Keratinocyte (primary cell): ENCODE measurements at regions not wholly inside any gene's neighbourhood (a gene's known extent, or its start where the extent isn't known, plus 50 kb on each side); places are given as distances from the start of the nearest gene placed in this dataset.

Experiments
- DNase-seq: peaks from one replicate; pipeline ENCODE4 v3.0.0-alpha.2; 2011; ENCODE audit warnings: low read depth, missing footprints, low spot score
- FAIRE-seq: peaks from 2 replicates; lab custom pipeline; 2011; peaks lifted over from hg19 to GRCh38; lab: Jason Lieb, UNC
- H2AFZ ChIP-seq: 2 replicates; pipeline ENCODE4 v1.6.0; 2012; ENCODE audit warnings: low read length, control low read depth, inconsistent platforms; ENCODE audit not compliant: control insufficient read depth
- H3K27ac ChIP-seq: 2 replicates; pipeline ENCODE4 v1.5.1; 2011; ENCODE audit warnings: low read length; ENCODE audit not compliant: control insufficient read depth, insufficient read depth
- H3K27me3 ChIP-seq: 3 replicates; pipeline ENCODE4 v1.6.0; 2011; ENCODE audit warnings: low read length; ENCODE audit not compliant: control insufficient read depth, insufficient read depth; ENCODE audit errors: extremely low read depth
- H3K36me3 ChIP-seq, 2 experiments: 2 replicates in 1 of 2; 3 replicates in 1 of 2; pipeline ENCODE4 v1.5.1; 2011; ENCODE audit warnings: low read length in 2 of 2, mild to moderate bottlenecking in 1 of 2; ENCODE audit not compliant: control insufficient read depth in 2 of 2, insufficient read depth in 2 of 2; ENCODE audit errors: extremely low read depth in 1 of 2
- H3K4me1 ChIP-seq: 3 replicates; pipeline ENCODE4 v1.5.1; 2011; ENCODE audit warnings: low read length; ENCODE audit not compliant: control insufficient read depth, insufficient read depth; ENCODE audit errors: extremely low read depth
- H3K4me2 ChIP-seq: 3 replicates; pipeline ENCODE4 v1.6.0; 2011; ENCODE audit warnings: low read depth, low read length; ENCODE audit not compliant: control insufficient read depth, insufficient read depth; ENCODE audit errors: extremely low read depth
- H3K4me3 ChIP-seq, 3 experiments: fragments of 200-600 bp in 1 of 3; sonication (generic) in 1 of 3; 2 replicates in 2 of 3; 3 replicates in 1 of 3; pipeline ENCODE4 v1.5.1; 2011 to 2016; ENCODE audit warnings: low read length in 3 of 3, mild to moderate bottlenecking in 3 of 3, control low read depth in 2 of 3, inconsistent platforms in 1 of 3, low read depth in 1 of 3, mixed read lengths in 1 of 3, mixed run types in 1 of 3, moderate library complexity in 1 of 3; ENCODE audit not compliant: control insufficient read depth in 2 of 3, insufficient read depth in 2 of 3; ENCODE audit errors: extremely low read depth in 1 of 3
- H3K79me2 ChIP-seq: 2 replicates; pipeline ENCODE4 v1.6.0; 2012; ENCODE audit warnings: low read length; ENCODE audit not compliant: control insufficient read depth, insufficient read depth
- H3K9ac ChIP-seq: 3 replicates; pipeline ENCODE4 v1.6.0; 2011; ENCODE audit warnings: low read length; ENCODE audit not compliant: control insufficient read depth, insufficient read depth; ENCODE audit errors: extremely low read depth
- H3K9me1 ChIP-seq: 3 replicates; pipeline ENCODE4 v1.6.0; 2011; ENCODE audit warnings: low read length; ENCODE audit not compliant: control insufficient read depth, insufficient read depth; ENCODE audit errors: extremely low read depth
- H3K9me3 ChIP-seq: 2 replicates; pipeline ENCODE4 v1.5.1; 2012; ENCODE audit warnings: low read depth, low read length; ENCODE audit not compliant: control insufficient read depth
- H4K20me1 ChIP-seq: 3 replicates; pipeline ENCODE4 v1.6.0; 2011; ENCODE audit warnings: low read length; ENCODE audit not compliant: control insufficient read depth, insufficient read depth; ENCODE audit errors: extremely low read depth
- EZH2 ChIP-seq: IDR thresholded peaks from one replicate; pipeline ENCODE4 v1.6.1; 2012; ENCODE audit warnings: inconsistent platforms, mild to moderate bottlenecking, low read length, moderate library complexity
- dilution Hi-C: fragments of 300-500 bp; cut with MboI; formaldehyde crosslinking; loops from one replicate; pipeline ENCODE4 v1.7.0; 2020; ENCODE audit warnings: low sequenced_read_pairs; ENCODE audit not compliant: extremely low pct_ligation_motif_present
- TF ChIP-seq, protein P1 (sequence below), 3 experiments: IDR thresholded peaks in 1 of 3; conservative IDR thresholded peaks in 1 of 3; optimal IDR thresholded peaks in 1 of 3; 2 replicates in 2 of 3; 3 replicates in 1 of 3; pipeline versions ENCODE3 to v1.5.1; 2011; ENCODE audit warnings: low read length in 3 of 3, mild to moderate bottlenecking in 3 of 3, moderate library complexity in 2 of 3, control low read depth in 1 of 3, inconsistent platforms in 1 of 3; ENCODE audit not compliant: insufficient read depth in 2 of 3; ENCODE audit errors: extremely low read depth in 1 of 3

DNA sequence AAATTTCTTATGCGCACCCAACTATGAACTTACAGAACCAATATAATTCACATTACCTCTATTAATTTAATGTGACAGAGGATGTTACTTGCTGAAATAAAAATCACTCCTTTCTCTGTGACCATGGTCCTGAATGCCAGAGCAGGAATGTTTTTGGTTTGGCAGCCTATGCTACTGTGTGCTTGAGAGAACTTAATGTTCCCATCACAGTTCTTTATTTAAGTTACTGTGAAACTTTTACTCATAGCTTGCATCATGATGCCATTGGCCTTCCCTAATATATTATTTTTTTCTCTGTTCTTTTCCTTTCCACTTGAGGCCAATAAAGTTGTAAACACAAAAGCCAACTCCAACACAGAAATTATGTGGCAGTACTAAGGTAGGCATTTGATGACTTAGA is 142.2 kb downstream of the FAM76B start:
- TF ChIP-seq, protein P1, sequence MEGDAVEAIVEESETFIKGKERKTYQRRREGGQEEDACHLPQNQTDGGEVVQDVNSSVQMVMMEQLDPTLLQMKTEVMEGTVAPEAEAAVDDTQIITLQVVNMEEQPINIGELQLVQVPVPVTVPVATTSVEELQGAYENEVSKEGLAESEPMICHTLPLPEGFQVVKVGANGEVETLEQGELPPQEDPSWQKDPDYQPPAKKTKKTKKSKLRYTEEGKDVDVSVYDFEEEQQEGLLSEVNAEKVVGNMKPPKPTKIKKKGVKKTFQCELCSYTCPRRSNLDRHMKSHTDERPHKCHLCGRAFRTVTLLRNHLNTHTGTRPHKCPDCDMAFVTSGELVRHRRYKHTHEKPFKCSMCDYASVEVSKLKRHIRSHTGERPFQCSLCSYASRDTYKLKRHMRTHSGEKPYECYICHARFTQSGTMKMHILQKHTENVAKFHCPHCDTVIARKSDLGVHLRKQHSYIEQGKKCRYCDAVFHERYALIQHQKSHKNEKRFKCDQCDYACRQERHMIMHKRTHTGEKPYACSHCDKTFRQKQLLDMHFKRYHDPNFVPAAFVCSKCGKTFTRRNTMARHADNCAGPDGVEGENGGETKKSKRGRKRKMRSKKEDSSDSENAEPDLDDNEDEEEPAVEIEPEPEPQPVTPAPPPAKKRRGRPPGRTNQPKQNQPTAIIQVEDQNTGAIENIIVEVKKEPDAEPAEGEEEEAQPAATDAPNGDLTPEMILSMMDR (optimal IDR thresholded peaks at IDR 0.05 in 1 of 3, IDR thresholded peaks at IDR 0.05 in 1 of 3, conservative IDR thresholded peaks at IDR 0.05 in 1 of 3; ENCODE audit: extremely low read depth in 1 of 3, insufficient read depth in 2 of 3, low read length in 3 of 3): no peak
- TF ChIP-seq EZH2: no peak
- FAIRE-seq (no peak), DNase-seq (no peak)
- Histone ChIP-seq H3K9me3 (no peaks in the 10 kb centered on the region), H3K79me2 (no peaks in the 10 kb centered on the region), H3K27me3 (no peaks in the 10 kb centered on the region), H3K4me2 (no peak overlapping the region), H3K9ac (no peak overlapping the region), H4K20me1 (no peaks in the 10 kb centered on the region), H2AFZ (no peak overlapping the region), H3K9me1 (no peaks in the 10 kb centered on the region), H3K36me3 (no peaks in the 10 kb centered on the region), H3K4me3 (no peak overlapping the region), H3K27ac (no peak overlapping the region), H3K4me1 (no peaks in the 10 kb centered on the region)
- dilution Hi-C loops: no loop called here

- Histone ChIP-seq H3K9ac (no peak overlapping the region), H3K9me1 (no peaks in the 10 kb centered on the region), H3K27ac (no peak overlapping the region), H3K4me3 (no peak overlapping the region), H3K4me2 (no peak overlapping the region), H3K36me3 (no peaks in the 10 kb centered on the region), H3K9me3 (no peaks in the 10 kb centered on the region), H2AFZ (no peak overlapping the region), H4K20me1 (no peaks in the 10 kb centered on the region), H3K4me1 (no peaks in the 10 kb centered on the region), H3K79me2 (no peaks in the 10 kb centered on the region), H3K27me3 (no peaks in the 10 kb centered on the region)
- TF ChIP-seq EZH2: no peak
- TF ChIP-seq, protein P1 (optimal IDR thresholded peaks at IDR 0.05 in 1 of 3, IDR thresholded peaks at IDR 0.05 in 1 of 3, conservative IDR thresholded peaks at IDR 0.05 in 1 of 3; ENCODE audit: extremely low read depth in 1 of 3, insufficient read depth in 2 of 3, low read length in 3 of 3): no peak
- dilution Hi-C loops: no loop called here
- FAIRE-seq (peak; percentile 41), DNase-seq (no peak)
These were observed 148.1 kb downstream of the FAM76B start for GRCh38 chr11:95641495-95641894.
